GM12878 (cell line): ENCODE measurements at regions not wholly inside any gene's neighbourhood (a gene's known extent, or its start where the extent isn't known, plus 50 kb on each side); places are given as distances from the start of the nearest gene placed in this dataset.
A peak's percentile ranks its signal among the peaks of the same experiment; 100 is the strongest.

Source experiments
- ATAC-seq: fragments of 200-7000 bp; cut with Tn5 transposase; 3 replicates; pipeline ENCODE4 v1.9.1; 2020; ENCODE audit warnings: mild to moderate bottlenecking, moderate library complexity
- BruUV-seq: library from RNA; stranded (reverse); fragments of 400-500 nt; replicated peaks from 2 replicates; lab custom pipeline; 2021; lab: Mats Ljungman, UMichigan
- CTCF ChIA-PET: fragments of 300-600 bp; sonication (Branson Sonifier 250); formaldehyde crosslinking; extraction: SDS; loops from one replicate; lab custom pipeline; 2021; ENCODE audit warnings: inconsistent platforms; lab: Yijun Ruan, JAX
- POLR2A ChIA-PET: fragments of 350-600 bp; formaldehyde crosslinking; extraction: SDS; loops from one replicate; lab custom pipeline; 2021; ENCODE audit warnings: inconsistent platforms; lab: Charles Lee
- RAD21 ChIA-PET: fragments of 300-600 bp; sonication (Branson Sonifier 250); formaldehyde crosslinking; loops from one replicate; lab custom pipeline; 2023; ENCODE audit warnings: antibody characterized with exemption; ENCODE audit not compliant: unreplicated experiment; lab: Charles Lee
- SMC1A ChIA-PET: fragments of 300-600 bp; sonication (Branson Sonifier 250); formaldehyde crosslinking; loops from one replicate; lab custom pipeline; 2023; ENCODE audit not compliant: unreplicated experiment, uncharacterized antibody; lab: Charles Lee
- DNase-seq: peaks from one replicate; pipeline ENCODE4 v3.0.0-alpha.2; 2011; ENCODE audit warnings: low read depth, low spot score
- FAIRE-seq: peaks from 3 replicates; lab custom pipeline; 2011; peaks lifted over from hg19 to GRCh38; lab: Jason Lieb, UNC
- H2AFZ ChIP-seq: 2 replicates; pipeline ENCODE4 v1.6.0; 2011; ENCODE audit warnings: low read depth, low read length, control low read depth; ENCODE audit not compliant: control insufficient read depth
- H3K27ac ChIP-seq: 2 replicates; pipeline ENCODE4 v1.5.1; 2011; ENCODE audit warnings: control low read depth; ENCODE audit not compliant: control insufficient read depth, insufficient read depth
- H3K27me3 ChIP-seq, 2 experiments: replicated peaks in 1 of 2; 2 replicates each; pipeline versions ENCODE4 v1.6.0 to v1.6.1; 2011; ENCODE audit warnings: low read length in 1 of 2; ENCODE audit not compliant: control insufficient read depth in 2 of 2, insufficient read depth in 2 of 2
- H3K36me3 ChIP-seq, 2 experiments: 2 replicates each; pipeline ENCODE4 v1.5.1; 2011; ENCODE audit warnings: low read length in 1 of 2; ENCODE audit not compliant: control insufficient read depth in 2 of 2, insufficient read depth in 2 of 2
- H3K4me1 ChIP-seq: 2 replicates; pipeline ENCODE4 v1.6.1; 2011; ENCODE audit warnings: mild to moderate bottlenecking, low read length, moderate library complexity, mixed read lengths; ENCODE audit not compliant: control insufficient read depth, insufficient read depth
- H3K4me2 ChIP-seq: 2 replicates; pipeline ENCODE4 v1.6.0; 2011; ENCODE audit warnings: control low read depth; ENCODE audit not compliant: control insufficient read depth, insufficient read depth
- H3K4me3 ChIP-seq: fragments of 200-600 bp; sonication (generic); 2 replicates; pipeline ENCODE4 v1.5.1; 2016
- H3K79me2 ChIP-seq: 2 replicates; pipeline ENCODE4 v1.6.0; 2011; ENCODE audit warnings: low read length; ENCODE audit not compliant: control insufficient read depth, insufficient read depth
- H3K9ac ChIP-seq: 2 replicates; pipeline ENCODE4 v1.8.0; 2011; ENCODE audit warnings: low read length, control low read depth, mixed read lengths; ENCODE audit not compliant: control insufficient read depth, insufficient read depth
- H3K9me3 ChIP-seq: replicated peaks from 3 replicates; pipeline ENCODE4 v1.5.1; 2011; ENCODE audit warnings: mild to moderate bottlenecking, low read length; ENCODE audit not compliant: control insufficient read depth, insufficient read depth
- H4K20me1 ChIP-seq: 2 replicates; pipeline ENCODE4 v1.6.0; 2011; ENCODE audit not compliant: control insufficient read depth, insufficient read depth
- CHD1 ChIP-seq: IDR thresholded peaks from 2 replicates; pipeline ENCODE4 v1.6.1; 2012; ENCODE audit warnings: low read depth, low read length, improper control_type of control experiment
- CHD2 ChIP-seq: IDR thresholded peaks from 2 replicates; pipeline ENCODE4 v1.6.1; 2011; ENCODE audit warnings: low read depth, low read length, improper control_type of control experiment, borderline replicate concordance
- EZH2 ChIP-seq: IDR thresholded peaks from 2 replicates; pipeline ENCODE4 v1.6.1; 2012; ENCODE audit warnings: low read depth, mild to moderate bottlenecking, control low read depth, inconsistent platforms, low read length, borderline replicate concordance; ENCODE audit not compliant: control insufficient read depth
- IKZF2 ChIP-seq, 2 experiments: fragments of 450-650 bp; IDR thresholded peaks; 2 replicates each; pipeline ENCODE4 v1.6.1; 2017; ENCODE audit warnings: mild to moderate bottlenecking in 2 of 2, moderate library complexity in 2 of 2
- MEF2A ChIP-seq: IDR thresholded peaks from 2 replicates; pipeline ENCODE4 v1.6.1; 2011; ENCODE audit warnings: low read depth, mild to moderate bottlenecking, low read length, moderate library complexity; ENCODE audit not compliant: insufficient read depth
- PAX8 ChIP-seq: fragments of 450-650 bp; IDR thresholded peaks from 2 replicates; pipeline ENCODE4 v1.6.1; 2017; ENCODE audit warnings: mild to moderate bottlenecking, moderate library complexity
- RAD51 ChIP-seq: fragments of 450-650 bp; IDR thresholded peaks from 2 replicates; pipeline ENCODE4 v1.6.1; 2016; ENCODE audit warnings: moderate library complexity, mild to moderate bottlenecking, inconsistent platforms
- REST ChIP-seq: IDR thresholded peaks from 2 replicates; pipeline ENCODE4 v1.6.1; 2012; ENCODE audit warnings: mild to moderate bottlenecking, low read depth, low read length
- SPI1 ChIP-seq: IDR thresholded peaks from 2 replicates; pipeline ENCODE4 v1.6.1; 2011; ENCODE audit warnings: low read depth, mild to moderate bottlenecking, low read length, moderate library complexity, borderline replicate concordance; ENCODE audit not compliant: insufficient read depth
- WGBS: methylation state at CpG from one replicate; pipeline ENCODE4 v1.1.6; 2016; ENCODE audit warnings: low lambda C conversion rate; ENCODE audit not compliant: insufficient replicate concordance, insufficient coverage; ENCODE audit errors: missing lambda C conversion rate; 5-methylcytosine and 5-hydroxymethylcytosine counted together
- in situ Hi-C: fragments of 300-500 bp; cut with MboI; formaldehyde crosslinking; loops from 9 replicates; pipeline ENCODE4 v1.14.3; 2018; ENCODE audit warnings: mixed read lengths
- intact Hi-C: fragments of 100-400 bp; cut with micrococcal nuclease; formaldehyde crosslinking; loops from one replicate; pipeline ENCODE4 v1.14.2; 2022; ENCODE audit not compliant: unreplicated experiment
- TF ChIP-seq, protein P1 (sequence below): fragments of 450-650 bp; IDR thresholded peaks from 2 replicates; pipeline ENCODE4 v1.6.1; 2016; ENCODE audit warnings: mild to moderate bottlenecking
- TF ChIP-seq, protein P2 (sequence below): fragments of 450-650 bp; IDR thresholded peaks from 2 replicates; pipeline ENCODE4 v1.6.1; 2017; ENCODE audit warnings: low read depth, mild to moderate bottlenecking, moderate library complexity

GRCh38 chr9:103193992-103194391, 198.9 kb downstream of the CYLC2 start (continued):
- no peak for TF ChIP-seq CHD2
- no peak for TF ChIP-seq SPI1
- TF ChIP-seq PAX8, result no peak
- no peak for TF ChIP-seq RAD51
- TF ChIP-seq, protein P1, sequence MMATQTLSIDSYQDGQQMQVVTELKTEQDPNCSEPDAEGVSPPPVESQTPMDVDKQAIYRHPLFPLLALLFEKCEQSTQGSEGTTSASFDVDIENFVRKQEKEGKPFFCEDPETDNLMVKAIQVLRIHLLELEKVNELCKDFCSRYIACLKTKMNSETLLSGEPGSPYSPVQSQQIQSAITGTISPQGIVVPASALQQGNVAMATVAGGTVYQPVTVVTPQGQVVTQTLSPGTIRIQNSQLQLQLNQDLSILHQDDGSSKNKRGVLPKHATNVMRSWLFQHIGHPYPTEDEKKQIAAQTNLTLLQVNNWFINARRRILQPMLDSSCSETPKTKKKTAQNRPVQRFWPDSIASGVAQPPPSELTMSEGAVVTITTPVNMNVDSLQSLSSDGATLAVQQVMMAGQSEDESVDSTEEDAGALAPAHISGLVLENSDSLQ, result no peak
- TF ChIP-seq, all 136 proteins: peak for 0

GRCh38 chr9:103203172-103203571, 208.0 kb downstream of the CYLC2 start:
- POLR2A ChIA-PET, result no interaction called here
- Histone ChIP-seq H3K9me3 (no peaks in the 10 kb centered on the region), H3K4me2 (no peak overlapping the region), H3K79me2 (no peaks in the 10 kb centered on the region), H3K4me3 (no peak overlapping the region), H3K27ac (no peak overlapping the region), H3K4me1 (no peaks in the 10 kb centered on the region), H2AFZ (no peak overlapping the region), H3K27me3 (no peaks in the 10 kb centered on the region), H3K9ac (no peak overlapping the region), H3K36me3 (no peaks in the 10 kb centered on the region), H4K20me1 (no peaks in the 10 kb centered on the region)
- ATAC-seq (peak; percentile 60), DNase-seq (no peak), FAIRE-seq (no peak)
- no TSS peak for BruUV-seq
- intact Hi-C loops (no loop called here), in situ Hi-C loops (no loop called here)
- WGBS, result 39% methylated on average over 2 of the region's 2 CpGs
- RAD21 ChIA-PET, result no interaction called here
- TF ChIP-seq REST (no peak), CHD1 (no peak), EZH2 (no peak), MEF2A (no peak), IKZF2 (IDR thresholded peaks at IDR 0.05) (no peak)
- TF ChIP-seq, protein P2, sequence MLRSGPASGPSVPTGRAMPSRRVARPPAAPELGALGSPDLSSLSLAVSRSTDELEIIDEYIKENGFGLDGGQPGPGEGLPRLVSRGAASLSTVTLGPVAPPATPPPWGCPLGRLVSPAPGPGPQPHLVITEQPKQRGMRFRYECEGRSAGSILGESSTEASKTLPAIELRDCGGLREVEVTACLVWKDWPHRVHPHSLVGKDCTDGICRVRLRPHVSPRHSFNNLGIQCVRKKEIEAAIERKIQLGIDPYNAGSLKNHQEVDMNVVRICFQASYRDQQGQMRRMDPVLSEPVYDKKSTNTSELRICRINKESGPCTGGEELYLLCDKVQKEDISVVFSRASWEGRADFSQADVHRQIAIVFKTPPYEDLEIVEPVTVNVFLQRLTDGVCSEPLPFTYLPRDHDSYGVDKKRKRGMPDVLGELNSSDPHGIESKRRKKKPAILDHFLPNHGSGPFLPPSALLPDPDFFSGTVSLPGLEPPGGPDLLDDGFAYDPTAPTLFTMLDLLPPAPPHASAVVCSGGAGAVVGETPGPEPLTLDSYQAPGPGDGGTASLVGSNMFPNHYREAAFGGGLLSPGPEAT, result no peak
- SMC1A ChIA-PET, result no interaction called here
- CTCF ChIA-PET, result no interaction called here
